ENCODE measurements at regions not wholly inside any gene's neighbourhood (a gene's known extent, or its start where the extent isn't known, plus 50 kb on each side); places are given as distances from the start of the nearest gene placed in this dataset.

DNA sequence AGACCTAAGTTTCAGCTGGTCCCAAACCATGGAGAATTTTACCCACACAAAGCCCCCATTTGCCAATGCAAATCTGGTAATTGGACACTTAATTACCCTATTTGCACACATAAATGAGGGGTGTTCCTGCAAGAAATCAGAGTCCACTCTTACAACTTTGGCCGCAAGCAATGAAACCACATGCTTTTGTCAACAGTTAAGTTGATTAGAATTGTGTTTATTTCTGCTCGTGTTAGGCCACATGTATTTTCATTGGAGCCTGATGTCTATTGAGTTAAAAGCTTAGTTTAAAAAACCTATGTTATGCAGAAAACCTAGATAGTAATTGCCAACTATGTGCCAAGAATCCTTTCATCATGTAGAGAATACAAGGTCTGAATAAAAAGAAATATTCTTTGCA lies 153.8 kb upstream of the CMC1 start:
- DNase-seq, result no peak

GRCh38 chr3:28088811-28089526 lies 152.4 kb upstream of the CMC1 start:
- no peak for DNase-seq

GRCh38 chr3:28089527-28089897 lies 151.9 kb upstream of the CMC1 start:
- no peak for DNase-seq

DNA sequence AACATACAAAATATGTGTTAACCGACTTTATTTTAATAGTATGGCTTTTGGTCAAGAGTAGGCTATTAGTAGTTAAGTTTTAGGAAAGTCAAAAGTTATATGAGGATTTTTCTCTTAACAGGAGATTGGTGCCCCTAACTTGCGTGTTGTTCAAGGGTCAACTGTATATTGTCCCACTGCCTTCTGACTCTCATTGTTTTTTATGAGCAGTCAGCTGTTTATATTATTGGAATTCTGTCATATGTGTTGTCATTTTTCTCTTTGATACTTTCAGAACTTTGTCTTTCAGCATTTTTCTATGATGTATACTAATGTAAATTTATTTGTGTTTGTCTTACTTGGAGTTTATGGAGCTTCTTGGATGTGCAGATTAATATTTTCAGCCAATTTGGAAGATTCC lies 142.1 kb upstream of the CMC1 start:
- no peak for DNase-seq

- DNase-seq, result no peak
Observed at GRCh38 chr3:28101705-28102104, 139.7 kb upstream of the CMC1 start.

- no peak for DNase-seq
Observed at GRCh38 chr3:28103861-28104260, 137.6 kb upstream of the CMC1 start.

- no peak for DNase-seq
Observed at GRCh38 chr3:28104896-28105534, 136.4 kb upstream of the CMC1 start.

DNA sequence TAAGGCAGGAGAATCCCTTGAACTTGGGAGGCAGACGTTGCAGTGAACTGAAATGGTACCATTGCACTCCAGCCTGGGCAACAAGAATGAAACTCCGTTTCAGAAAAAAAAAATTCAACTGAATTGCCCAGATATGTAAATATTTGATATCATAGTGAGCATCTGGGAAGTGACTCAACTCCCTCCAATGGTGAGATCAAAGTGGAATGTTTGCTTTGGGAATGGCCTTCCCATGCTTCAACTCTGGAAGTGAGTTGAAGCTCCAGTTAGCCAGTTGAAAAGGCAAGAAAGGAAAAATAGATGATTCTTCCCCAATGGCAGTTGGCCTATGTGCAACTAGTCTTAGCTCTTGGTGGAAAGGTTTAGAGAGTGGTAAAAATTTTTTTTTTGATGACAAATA lies 131.6 kb upstream of the CMC1 start:
- DNase-seq, result no peak

- no peak for DNase-seq
Observed at GRCh38 chr3:28110869-28111268, 130.6 kb upstream of the CMC1 start.

DNA sequence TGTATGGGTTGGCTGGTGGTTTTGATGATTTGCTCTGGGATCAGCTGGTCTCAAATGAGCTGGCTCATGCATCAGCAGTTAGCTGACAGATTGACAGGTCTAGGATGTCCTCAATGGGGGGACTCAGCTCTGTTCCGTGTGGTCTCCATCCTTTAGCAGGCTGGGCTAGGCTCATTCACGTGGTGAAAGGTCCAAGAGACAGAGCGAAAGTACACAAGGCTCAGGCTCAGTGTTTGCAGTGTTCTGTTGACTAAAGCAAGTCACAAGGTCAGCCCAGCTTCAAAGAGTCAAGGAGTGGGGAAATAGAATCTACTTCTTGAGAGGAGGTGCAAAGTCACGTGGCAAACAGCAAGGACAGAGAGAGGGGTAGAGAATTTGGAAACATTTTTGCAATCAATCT lies 126.5 kb upstream of the CMC1 start:
- no peak for DNase-seq

- DNase-seq, result no peak
Observed at GRCh38 chr3:28115316-28115715, 126.1 kb upstream of the CMC1 start.

- DNase-seq, result no peak
Observed at GRCh38 chr3:28117598-28117997, 123.8 kb upstream of the CMC1 start.

GRCh38 chr3:28118087-28118486 lies 123.3 kb upstream of the CMC1 start:
- no peak for DNase-seq

DNA sequence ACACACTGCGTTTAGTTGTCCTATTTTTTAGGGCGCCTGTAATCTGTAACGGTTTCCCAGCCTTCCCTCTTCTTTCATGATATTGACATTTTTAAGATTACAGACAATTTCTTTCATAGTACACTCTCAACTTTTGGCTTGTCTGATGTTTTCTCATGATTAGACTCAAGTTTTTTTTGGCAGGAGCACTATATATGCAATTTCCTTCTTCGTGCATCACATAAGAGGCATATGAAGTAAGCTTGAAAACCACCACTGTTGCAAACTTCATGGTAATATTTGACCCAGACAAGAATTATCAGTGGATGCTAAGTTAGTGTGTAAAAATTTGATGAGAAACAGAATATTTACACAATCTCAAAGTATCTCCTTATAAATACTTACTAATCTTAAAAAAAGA lies 119.2 kb upstream of the CMC1 start:
- DNase-seq, result no peak

DNA sequence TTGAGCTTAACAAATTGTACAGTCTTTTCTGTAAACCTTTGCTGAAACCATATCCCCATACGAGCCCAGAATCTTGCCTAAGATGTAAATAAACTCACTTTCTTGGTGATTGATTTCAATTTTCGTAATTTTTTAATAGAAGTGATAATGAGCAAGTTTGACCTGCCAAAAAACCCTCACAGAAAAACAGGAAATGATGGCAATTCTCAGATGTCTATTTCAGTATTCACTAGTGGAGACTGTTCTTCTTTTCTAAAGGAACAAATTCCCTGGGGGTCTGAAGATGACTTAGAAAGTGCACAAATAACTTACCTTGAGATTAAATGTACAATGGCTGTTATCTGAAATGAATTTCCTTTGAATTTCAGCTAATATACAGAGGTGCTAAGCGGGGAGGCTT lies 116.5 kb upstream of the CMC1 start:
- no peak for DNase-seq

- no peak for DNase-seq
Observed at GRCh38 chr3:28125342-28125741, 116.1 kb upstream of the CMC1 start.

GRCh38 chr3:28130836-28131235 lies 110.6 kb upstream of the CMC1 start:
- no peak for DNase-seq

- DNase-seq, result no peak
Observed at GRCh38 chr3:28132941-28133340, 108.5 kb upstream of the CMC1 start.

DNA sequence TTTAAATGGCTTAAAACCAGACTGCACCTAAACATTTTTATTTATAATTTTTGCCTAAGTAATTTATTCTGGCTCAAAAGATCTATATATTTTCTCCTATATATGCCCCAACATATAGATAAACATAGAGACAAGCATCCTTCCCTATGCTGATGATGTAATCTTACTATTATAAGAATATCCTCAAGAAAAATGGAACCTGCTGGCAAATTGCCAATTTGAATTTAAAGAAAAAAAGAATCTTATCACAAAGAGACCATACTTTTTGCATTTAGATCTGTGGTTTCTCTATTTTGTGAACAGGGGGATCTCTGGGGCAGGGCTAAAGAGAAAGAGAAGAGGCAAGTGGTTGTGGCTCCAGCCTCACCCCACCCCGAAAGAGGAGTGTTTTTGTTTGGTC lies 107.2 kb upstream of the CMC1 start:
- no peak for DNase-seq

DNA sequence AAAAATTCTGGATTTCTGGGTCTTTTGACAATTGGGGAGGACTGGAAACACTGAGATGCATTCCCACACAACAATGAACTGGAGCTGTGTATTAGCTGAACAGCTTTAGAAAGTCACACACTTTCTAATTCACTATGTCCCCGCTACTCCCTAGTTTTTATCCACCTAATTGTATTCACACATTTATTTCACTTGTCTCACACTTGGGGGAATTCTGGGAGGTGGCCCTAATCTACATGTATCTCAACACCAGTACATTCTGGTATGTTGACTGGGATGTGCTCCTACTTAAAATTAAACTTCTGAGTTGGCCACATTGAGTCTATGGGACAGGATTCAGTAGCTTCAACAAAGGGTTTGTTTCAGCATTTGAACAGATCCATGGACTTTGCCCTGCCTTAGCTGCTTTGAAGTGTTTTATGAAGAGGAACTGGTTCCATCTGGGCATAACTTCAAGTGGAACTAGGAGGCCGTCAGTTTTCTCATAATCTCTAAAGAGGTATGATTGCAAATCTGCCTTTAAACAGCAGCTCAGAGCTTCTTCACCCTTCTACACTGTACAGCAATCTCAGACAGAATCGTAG lies 106.5 kb upstream of the CMC1 start:
- DNase-seq, result no peak

DNA sequence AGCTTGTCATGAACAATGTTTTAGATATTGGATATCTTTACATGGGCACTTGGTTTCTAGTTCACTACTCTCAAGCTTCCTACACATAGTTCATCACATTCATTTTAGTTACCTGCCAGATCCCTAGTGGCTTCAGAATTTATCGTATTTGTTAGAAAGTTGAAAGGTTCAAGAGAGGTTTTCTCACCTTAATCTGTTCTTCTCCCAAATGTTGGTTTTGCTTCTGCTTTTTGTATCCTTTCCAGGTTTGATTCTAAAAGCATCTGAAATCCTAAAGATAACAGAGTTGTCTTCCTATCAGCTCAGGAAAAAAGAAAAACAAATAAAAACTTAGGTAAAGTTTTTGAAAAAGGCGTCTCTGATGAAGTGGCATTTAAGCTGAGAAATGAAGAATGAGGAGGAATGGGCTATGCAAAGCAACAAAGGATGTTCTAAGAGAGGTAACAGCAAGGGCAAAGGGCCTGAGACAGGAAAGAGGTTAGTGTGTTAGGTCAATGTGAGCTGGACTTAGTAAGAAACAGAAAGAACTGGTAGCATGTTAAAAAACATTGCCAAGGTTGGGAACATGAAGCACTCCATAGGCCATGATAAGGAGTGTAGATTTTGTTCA lies 104.7 kb upstream of the CMC1 start:
- no peak for DNase-seq

GRCh38 chr3:28138043-28138610 lies 103.3 kb upstream of the CMC1 start:
- DNase-seq, result no peak

Data from nucleus accumbens (tissue), 56 donors.